NCI-H526 treated with DMSO at 0.1 percent for 48 hours (cell line): ENCODE measurements at regions not wholly inside any gene's neighbourhood (a gene's known extent, or its start where the extent isn't known, plus 50 kb on each side); places are given as distances from the start of the nearest gene placed in this dataset.
A peak's percentile ranks its signal among the peaks of the same experiment; 100 is the strongest.
"Not testable (repeated sequence)": the region's sequence is repeated elsewhere in the genome, so short reads cannot be mapped to it uniquely, and the experiment has no call there.

Source experiments
- DNase-seq: peaks from one replicate; lab custom pipeline; 2025; lab: John Stamatoyannopoulos, UW

DNA sequence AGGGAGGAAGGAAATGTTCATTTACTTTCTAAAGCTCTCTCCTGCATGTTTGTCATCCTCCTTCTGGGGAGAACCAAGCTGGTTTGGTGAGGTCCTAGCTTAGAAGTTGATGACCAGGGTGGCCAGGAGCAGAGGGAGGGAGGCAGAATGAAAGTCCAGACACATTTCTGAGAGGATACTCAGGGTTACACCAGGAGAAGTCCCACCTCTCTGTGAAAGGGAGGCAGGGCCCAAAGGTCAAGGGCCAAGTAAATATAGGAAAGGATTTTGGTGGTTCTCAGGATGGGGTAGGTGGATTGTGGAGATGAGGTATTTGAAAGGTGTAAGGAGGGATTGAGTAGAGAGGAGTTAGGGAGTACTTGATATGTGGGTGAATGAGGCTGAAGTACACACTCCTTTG is 58.0 kb upstream of the FBXO11 start:
- no peak for DNase-seq

DNA sequence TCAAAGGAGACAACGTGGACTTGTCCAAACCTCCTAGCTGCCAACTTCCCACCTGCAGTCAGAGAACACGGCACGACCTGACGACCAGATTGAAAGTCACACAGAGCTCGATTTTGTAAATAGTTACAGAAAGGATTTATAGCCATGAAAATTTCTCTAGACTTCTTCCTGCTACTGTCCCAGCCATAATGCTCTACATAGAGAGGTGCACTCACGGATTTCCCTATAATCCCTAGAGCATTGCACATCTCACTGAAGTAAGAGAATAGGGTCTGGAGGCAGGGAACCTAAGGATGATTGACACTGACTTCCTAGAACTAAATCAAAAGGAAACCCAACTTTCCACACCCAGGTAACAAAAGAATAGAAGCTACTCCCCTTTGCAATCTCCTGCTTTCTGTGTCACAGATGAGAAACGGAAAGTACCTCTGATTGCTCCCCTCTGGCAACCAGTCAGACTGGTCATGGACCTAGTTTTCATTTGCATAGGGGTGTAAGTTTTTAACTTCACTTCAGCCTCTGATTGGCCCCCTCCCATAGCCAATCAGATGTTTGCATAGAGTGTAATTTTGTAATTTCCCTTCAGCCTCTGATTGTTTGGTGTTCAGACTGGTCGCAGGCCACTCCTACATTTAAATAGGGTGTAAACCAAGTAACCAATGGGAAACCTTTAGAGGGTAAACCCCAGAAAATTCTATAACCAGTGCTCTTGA is 58.6 kb upstream of the FBXO11 start:
- no peak for DNase-seq

DNA sequence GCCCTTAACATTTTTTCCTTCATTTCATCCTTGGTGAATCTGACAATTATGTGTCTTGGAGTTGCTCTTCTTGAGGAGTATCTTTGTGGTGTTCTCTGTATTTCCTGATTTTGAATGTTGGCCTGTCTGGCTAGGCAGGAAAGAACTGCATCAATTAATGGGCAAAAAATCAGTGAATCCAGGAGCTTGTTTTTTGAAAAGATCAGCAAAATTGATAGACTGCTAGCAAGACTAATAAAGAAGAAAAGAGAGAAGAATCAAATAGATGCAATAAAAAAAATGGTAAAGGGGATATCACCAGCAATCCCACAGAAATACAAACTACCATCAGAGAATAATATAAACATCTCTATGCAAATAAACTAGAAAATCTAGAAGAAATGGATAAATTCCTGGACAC is 70.4 kb upstream of the FBXO11 start:
- not testable (repeated sequence) for DNase-seq

DNA sequence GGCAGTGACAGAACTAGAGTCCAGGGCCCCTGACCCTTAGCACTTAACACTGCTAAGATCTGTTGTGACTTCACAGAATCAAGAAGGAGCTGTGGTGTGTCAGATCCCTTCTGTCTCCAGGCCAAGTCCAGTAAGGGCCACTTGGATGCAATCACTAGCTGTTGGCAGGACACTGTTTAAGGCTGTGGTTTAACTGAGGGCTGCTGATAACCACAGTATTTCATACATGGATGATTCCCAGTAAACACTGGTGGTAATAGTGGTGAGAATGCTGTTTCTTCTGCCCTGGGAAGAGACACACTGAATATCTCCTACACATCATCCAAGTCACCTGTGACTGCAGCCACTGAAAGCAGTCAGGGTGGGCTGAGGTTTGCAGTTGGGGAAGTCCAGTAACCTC is 77.7 kb upstream of the FBXO11 start:
- peak; percentile 7 for DNase-seq

DNA sequence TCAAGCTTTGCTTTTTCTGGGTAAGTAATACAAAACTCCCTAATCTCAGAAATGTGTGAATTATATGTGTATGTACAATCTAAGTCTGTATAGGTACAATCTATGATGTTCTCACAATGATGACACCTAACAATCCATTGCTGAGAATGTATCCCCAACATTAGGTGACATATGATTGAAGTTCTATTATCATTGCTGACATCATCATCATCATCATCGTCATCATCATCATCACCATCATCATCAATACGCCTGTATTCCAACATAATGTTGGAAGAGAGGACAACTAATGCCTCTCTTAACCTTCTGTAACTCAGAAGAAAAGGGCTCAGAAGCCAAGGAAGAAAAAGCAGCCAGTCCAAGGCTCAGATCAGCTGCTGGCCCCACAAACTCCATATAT is 84.2 kb upstream of the FBXO11 start:
- no peak for DNase-seq

DNA sequence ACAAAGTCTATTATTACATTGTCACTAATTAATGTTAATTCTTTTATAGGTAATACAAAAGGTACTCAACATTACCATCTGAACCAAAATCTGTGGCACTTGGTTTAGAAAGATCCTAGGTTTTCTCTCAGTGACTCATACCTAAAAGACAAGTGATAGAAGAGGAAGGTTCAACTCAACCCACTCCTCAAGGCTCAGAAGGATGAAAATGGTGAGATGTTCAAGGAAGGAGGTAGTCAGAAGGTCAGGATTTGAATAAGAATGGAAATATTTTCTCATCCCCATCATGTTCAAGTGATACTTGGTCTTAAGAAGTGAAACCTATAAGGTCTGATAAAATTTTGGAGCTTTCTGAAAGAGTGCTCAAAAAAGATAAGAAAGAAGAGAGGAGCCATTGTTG is 86.4 kb upstream of the FBXO11 start:
- no peak for DNase-seq

DNA sequence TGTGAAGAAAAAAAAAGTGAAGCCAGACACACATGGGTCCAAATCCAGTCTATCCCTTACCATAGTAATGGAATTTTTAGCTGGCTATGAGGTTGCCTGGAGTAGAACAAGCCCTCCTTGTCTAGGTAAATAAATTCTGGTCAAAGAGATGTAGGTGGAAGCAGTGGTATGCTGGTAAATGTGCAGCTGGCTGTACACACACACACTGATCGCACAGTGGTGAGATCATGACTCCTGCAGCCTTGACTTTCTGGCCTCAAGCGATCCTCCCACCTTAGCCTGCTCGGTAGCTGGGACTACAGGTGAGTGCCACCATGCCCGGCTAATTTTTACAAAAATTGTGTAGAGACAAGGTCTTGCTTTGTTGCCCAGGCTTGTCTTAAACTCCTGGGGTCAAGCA is 90.5 kb upstream of the FBXO11 start:
- DNase-seq, result no peak

DNA sequence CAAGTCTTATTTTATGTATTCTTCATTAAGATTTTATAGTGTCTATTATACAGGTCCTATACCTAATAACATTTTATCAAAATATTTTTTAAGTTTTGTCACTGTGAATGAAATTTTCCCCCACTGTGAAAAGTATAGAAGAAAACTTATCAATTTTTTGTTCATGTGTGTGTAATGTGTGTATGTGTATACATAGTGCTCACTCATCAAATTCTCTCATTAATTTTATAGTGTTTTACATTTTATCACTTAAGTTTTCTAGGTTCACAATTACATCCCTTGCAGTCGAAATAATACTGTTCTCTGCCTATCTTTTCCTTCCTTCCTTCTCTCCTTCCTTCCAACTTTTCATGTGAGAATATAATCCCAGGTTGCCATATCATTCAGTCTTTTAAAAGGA is 93.2 kb upstream of the FBXO11 start:
- no peak for DNase-seq

DNA sequence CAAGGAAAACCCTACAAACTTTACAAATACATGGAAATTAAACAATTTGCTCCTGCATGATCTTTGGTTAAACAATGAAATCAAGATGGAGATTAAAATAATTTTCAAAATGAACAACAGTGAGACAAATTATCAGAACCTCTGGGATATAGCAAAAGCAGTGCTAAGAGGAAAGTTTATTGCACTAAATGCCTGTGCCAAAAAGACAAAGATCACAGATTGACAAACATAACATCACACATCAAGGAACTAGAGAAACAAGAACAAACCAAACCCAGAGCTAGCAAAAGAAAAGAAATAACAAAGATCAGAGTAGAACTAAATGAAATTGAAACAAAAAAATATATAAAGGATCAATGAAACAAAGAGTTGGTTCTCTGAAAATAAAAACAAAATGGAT is 95.2 kb upstream of the FBXO11 start:
- DNase-seq, result no peak

DNA sequence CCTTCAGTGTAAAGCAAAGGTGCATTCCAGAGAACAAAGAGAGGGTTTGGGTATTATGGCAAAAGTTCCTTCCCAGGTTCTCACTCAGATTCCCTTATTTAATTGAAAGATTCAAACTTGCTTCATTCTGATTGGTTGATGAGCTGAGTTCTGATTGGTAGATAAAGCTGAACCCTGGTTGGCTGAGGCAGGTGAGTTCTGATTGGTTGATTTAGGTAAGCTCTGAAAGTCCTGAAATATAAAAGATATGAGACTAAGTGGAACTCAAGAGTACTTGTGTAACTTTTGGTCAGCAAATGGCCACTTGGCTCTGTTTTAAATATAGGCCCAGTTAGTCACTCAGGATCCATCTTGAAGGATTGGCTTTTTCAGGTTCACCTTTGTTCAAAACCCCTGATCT is 99.8 kb upstream of the FBXO11 start:
- DNase-seq, result no peak

DNA sequence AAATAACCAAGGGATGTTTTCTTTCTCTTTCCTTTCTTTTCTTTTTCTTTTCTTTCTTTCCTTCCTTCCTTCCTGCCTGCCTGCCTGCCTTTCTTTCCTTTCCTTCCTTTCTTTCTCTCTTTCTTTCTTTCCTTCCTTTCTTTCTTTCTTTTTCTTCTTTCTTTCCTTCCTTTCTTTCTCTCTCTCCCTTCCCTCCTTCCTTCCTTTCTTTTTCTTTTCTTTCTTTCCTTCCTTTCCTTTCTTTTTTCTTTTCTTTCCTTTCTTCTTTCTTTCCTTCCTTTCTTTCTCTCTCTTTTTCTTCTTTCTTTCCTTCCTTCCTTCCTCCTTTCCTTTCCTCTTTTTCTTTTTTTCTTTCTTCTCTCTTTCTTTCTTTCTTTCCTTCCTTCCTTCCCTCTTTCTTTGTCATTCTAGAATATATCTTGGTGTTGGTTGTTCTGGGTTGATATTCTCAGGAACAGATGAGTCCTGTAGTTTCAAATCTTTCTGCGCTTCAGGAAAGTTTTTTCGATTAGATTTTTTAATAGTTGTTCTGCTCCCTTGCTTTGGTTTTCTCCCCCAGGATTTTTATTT is 101.5 kb upstream of the FBXO11 start:
- DNase-seq, result no peak

DNA sequence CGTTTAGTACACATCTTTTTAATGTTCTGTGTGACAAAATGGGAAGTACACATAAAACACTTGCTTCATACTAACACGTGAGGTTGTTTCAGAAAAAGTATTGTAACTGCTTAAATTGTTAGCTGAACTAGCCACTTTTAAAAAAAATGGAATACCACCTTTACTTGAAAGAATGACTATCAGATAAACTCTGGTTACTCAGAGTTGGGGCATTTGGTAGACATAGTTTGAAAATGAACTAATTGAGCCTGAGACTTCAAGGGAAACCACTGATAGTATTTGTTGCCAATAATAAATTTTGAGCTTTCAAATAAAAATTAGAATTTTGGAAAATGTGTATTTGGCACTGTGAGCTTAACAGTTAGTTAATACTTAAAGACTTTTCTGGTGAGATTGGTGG is 103.0 kb upstream of the FBXO11 start:
- DNase-seq, result no peak

DNA sequence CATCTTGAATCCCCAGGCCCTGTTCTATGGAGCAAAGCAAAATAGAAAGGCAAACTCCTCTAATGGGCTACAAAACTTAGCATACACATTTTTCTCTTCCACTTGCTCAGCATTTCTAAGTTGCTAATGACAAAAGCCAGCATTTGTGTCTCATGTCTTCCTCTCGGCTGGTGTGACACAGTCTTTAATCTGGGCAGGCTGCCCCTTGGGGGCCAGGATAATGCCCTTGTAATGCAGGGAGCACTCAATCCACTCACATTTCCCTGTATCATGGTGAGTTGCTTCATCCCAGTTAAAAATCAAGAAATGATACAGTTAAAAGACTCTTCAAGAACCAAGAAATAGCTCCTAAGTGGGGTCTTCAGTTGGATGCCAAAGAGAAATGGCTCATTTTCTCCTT is 109.1 kb upstream of the FBXO11 start:
- no peak for DNase-seq

DNA sequence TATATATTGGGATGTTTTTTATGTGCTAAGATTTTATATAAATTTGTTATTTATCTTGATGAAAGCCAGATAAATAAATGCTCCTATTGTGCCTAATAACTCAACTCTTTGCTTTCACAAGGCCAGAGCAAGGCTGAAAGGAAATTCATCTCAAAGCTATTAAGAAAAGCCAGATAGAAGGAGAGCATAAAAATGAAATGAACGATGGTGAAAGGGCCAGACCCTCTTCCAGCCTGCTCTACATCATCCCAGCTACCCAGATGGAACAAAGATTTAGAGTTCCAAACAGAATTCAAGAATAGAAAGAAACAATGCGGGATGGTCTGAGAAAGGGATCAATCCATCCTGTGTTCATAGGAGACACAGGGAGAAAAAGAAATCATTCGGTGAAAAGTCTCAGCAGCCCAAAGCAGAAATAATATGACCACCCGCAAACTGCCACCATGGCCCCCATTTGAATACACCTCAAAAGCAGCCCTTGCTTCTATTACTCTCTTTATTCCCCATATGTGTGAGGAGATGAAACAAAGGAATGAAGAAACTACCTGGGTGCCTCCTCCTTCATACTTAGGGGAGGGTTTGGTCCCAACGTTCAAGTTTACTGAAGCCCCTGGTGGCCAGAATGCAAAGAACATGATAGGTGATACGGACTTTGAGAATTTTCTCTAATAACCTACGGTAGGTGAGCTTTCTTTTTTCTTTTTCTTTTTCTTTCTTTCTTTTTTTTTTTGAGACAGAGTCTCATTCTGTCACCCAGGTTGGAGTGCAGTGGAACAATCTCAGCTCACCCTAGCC is 110.1 kb upstream of the FBXO11 start:
- no peak for DNase-seq

DNA sequence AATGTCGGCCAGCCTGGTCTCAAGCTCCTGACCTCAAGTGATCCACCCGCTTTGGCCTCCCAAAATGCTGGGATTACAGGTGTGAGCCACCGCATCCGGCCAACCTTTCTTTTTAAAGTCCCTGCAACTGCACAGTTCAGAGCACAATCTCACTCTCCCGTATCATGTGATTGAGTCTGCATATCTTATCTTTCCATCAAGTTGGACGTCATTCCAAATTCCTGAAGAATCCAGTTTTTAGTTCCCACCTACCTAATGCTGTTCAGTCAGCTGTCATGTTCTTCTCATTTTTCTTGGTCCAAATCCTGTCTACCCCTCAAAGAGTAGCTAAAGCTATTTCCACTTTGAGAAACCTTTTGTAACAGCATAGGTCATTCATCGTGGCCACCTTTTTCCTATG is 110.8 kb upstream of the FBXO11 start:
- DNase-seq, result no peak

DNA sequence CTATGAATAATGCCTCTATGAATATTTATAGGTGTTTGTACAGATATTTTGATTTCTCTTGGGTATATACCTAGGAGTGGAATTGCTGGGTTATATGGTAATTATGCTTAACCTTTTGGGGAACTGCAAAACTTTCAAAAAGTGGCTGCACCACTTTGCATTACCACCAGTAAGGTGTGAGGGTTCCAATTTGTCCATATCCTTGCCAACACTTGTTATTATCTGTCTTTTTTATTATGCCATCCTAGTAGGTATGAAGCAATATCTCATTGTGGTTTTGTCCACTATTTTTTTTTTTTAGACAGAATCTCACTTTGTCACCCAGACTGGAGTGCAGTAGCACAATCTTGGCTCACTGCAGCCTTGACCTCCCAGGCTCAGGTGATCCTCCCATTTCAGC is 112.2 kb upstream of the FBXO11 start:
- DNase-seq, result no peak

DNA sequence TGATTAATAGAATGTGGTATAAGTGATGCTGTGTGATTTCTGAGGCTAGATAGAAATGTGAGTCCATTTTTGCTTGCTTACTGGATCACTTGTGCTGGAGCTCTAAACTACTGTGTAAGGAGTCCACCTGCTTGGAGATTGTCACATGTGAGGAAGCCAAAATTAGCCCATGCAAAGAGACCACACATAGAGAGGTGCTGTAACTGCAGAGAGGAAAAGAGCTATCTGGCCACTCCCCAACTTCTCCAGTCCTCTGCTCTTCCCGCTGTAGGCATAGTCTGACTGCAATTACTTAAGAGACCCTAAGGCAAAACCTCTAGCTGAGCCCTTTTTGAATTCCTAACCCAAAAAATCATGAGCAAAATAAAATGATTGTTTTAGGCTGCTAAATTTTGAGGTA is 120.6 kb upstream of the FBXO11 start:
- DNase-seq, result no peak

DNA sequence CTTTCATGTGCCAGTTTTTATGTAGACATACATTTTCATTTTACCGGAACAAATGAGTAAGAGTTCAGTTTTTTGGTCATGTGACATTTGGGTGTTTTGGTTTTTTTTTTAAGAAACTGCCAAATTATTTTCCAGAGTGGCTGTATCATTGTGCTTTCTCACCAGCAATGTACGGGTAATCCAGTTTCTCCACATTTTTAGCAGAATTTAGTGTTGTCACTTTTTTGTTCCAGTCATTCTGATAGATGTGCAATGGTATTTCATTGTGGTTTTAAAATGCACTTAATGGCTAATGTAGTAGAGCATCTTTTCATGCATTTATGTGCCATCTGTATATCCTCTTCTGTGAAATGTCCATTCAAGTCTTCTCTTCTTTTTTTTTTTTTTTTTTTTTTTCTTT is 126.5 kb upstream of the FBXO11 start:
- DNase-seq, result no peak

DNA sequence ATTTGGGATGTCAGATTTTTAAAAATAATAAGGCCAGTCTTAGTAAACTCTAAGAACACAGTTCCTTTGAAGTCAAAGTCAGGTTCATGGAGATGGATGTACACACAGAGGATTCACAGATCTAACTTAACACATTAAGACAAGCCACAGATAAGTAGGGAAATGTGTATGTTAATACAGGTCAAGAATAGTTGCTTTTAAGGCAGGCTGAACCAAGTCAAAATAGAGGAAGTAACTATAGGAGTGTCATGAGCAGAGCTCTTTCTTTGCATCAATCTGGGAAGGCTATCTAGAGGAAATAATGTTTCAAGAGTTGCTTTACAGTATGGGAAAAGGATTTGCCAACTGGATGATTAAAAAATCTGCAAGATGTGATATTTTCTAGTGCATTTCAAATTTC is 128.0 kb upstream of the FBXO11 start:
- DNase-seq, result no peak

DNA sequence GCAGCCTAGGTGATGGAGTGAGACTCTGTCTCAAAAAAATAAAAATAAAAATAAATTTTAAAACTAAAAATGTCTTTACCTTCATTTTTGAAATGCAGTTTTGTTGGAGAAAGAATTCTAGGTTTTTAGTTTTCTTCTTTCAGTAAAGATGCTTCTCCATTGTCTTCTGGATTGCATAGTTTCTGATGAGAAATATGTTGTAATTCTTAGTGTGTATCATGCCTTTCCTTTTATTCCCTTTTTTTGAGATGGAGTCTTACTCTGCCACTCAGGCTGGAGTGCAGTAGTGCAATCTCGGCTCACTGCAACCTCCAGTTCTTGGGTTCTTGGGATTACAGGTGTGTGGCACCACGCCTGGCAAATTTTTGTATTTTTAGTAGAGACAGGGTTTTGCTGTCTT is 130.0 kb upstream of the FBXO11 start:
- no peak for DNase-seq

DNA sequence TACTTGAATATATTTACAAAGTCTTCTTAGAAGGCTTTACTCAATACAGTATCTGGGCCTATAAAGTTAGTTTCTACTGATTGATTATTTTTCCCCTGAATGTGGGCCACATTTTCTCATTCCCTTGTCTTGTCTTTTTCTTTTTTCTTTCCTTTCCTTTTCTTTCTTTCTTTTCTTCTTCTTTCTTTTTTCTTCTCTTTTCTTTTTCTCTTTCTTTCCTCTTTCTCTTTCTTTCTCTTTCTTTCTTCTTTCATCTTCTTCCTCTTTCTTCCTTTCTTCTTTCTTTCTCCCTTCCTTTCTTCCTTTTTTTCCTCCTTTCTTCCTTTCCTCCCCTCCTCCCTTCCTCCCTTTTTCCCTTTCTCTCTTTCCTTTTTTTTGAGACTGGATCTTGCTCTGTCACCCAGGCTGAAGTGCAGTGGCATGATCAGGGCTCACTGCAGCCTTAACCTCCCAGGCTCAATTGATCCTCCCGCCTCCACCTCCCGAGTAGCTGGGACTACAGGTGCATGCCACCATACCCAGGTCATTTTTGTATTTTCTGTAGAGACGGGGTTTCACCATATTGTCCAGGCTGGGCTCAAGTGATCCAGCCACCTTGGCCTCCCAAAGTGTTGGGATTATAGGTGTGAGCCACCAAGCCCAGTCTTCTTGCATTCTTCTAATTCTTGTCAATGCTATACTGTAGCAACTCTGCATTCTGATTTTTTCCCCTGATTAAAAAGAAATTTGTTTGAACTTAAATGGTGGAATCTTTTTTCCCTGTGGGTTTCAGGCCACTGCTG is 133.1 kb upstream of the FBXO11 start:
- DNase-seq, result no peak

DNA sequence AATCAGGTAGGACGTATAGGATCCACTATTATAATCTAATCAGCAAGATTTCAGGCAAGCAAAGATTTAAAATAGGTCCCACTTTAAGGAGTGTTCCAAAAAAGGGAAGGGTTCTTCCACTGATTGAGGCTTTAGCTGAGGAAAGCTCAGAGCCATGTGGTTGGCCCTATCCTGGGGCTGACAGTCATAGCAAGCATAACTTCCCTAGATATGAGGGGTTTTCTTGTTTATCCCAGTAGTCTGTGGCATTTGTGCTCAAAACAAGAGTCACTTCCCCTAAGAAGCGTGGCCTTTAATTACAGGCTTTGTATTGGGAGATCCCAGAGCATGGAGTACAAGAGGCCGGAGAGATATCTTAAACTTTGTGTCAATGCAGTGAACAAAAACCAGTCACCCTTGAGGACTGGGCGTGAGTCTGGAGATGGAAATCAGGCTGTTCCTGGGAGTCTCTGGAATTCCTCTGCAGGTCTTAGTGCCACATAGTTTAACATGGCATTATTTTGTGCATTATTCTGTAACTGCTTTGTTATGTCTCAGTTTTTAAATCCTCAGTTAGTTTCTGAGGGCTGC is 136.9 kb upstream of the FBXO11 start:
- no peak for DNase-seq
